C4-2B (cell line): ENCODE measurements at regions not wholly inside any gene's neighbourhood (a gene's known extent, or its start where the extent isn't known, plus 50 kb on each side); places are given as distances from the start of the nearest gene placed in this dataset.

Experiments used
- H3K27ac ChIP-seq: fragments of 450-650 bp; 2 replicates; pipeline ENCODE4 v1.5.1; 2017
- CTCF ChIP-seq: fragments of 450-650 bp; conservative IDR thresholded peaks from 2 replicates; pipeline ENCODE4 v1.5.1; 2017; ENCODE audit warnings: mild to moderate bottlenecking
- ZFX ChIP-seq: fragments of 450-650 bp; IDR thresholded peaks from 2 replicates; pipeline ENCODE4 v1.6.1; 2017

DNA sequence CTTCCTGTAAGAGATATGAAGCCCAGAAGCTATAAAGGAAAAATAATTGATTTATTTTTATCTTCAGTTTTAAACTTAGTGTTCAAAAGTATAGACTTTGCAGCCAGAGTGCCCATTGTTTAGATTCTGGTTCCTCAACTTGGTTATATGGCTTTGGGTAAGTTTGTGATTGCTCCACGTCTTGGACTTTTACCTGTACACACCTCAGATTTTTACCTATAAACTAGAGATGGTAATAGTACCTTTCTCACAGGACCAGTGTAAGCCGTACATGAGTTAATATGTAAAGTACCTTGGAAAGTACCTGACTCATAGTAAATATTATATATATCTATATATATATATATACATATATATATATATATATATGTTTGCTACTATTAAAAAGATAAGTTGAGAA is 283.8 kb downstream of the RAP2B start:
- TF ChIP-seq CTCF (no peak), ZFX (no peak)
- H3K27ac ChIP-seq, result no peak overlapping the region

DNA sequence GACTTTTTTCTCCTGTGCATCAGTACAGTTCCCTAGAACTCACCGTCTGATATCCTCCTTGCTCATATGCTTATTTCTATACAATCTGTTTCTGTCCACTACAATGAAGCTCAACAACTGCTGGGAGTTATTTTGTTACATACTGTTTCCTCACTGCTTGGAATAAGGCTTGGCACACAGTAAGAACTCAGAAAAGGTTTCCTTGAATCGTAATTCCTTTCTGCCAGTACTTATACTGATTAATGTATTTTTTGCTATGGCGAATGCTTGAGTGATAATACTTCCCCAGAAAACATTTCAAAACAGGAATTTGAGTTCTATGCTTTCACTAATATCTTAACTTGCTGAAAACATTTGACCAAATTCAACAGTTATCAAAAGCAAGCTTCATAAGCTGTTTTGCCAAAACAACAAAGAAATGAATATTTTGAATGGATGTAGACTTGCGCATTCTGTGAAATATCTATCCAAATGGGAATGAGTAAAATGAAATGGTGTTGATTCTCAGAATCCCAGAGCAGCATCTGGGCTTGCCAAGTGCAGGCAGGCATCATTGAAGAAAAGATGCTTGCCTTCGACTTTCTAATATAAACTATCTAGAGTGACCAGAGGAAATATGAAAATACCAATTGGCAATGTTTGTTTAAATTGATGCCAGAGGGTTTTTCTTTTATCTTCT is 286.3 kb downstream of the RAP2B start:
- H3K27ac ChIP-seq, result no peak overlapping the region
- TF ChIP-seq CTCF (no peak), ZFX (no peak)

GRCh38 chr3:153456833-153457545 is 295.0 kb downstream of the RAP2B start:
- H3K27ac ChIP-seq, result no peak overlapping the region
- no peak for TF ChIP-seq ZFX
- no peak for TF ChIP-seq CTCF

DNA sequence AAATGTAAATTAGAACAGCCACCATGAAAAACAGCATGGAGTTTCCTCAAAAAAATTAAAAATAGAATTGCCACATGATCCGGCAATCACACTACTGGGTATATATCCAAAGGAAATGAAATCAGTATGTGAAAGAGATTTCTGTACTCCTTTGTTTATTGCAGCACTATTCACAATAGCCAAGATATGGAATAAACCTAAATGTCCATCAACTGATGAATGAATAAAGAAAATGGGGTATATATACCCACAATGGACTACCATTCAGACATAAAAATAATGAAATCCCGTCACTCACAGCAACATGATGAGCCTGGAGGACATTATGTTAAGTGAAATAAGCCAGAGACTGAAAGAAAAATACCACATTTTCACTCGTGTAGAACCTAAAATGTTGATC is 296.9 kb downstream of the RAP2B start:
- H3K27ac ChIP-seq, result no peak overlapping the region
- TF ChIP-seq CTCF (no peak), ZFX (no peak)

DNA sequence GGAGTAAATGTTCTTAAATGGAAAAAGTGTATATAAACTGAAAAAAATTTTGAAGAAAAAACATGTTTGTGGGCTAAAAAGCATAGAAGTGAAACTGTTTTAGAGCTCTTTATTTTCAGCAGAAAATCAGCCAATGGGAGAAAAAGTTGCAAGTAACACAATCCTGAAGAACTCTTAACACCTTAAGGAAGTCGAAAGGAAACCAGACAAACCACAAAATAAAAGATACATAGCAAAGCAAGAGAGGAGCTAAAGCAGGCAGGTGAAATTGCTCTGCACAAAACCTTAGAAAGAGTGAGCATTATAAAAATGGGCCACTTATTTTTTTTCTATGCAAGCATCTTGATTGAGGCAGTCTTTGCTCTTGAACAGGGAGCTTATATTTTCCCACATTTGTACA is 300.5 kb downstream of the RAP2B start:
- no peak overlapping the region for H3K27ac ChIP-seq
- no peak for TF ChIP-seq ZFX
- TF ChIP-seq CTCF, result no peak

DNA sequence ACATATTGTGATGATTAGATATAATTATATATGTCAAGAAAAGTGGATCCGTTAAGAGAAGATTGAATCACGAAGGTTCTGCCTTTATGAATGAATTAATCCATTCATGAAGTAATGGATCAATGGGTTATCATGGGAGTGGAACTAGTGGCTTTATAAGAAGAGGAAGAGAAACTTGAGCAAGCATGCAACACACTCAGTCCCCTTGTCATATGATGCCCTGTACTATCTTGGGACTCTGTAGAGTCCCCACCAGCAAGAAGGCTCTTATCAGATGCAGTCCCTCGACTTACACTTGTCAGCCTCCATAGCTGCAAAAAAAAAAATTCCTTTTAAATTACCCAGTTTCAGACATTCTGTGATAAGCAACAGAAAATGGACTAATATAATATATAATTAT is 301.9 kb downstream of the RAP2B start:
- no peak overlapping the region for H3K27ac ChIP-seq
- TF ChIP-seq CTCF (no peak), ZFX (no peak)

DNA sequence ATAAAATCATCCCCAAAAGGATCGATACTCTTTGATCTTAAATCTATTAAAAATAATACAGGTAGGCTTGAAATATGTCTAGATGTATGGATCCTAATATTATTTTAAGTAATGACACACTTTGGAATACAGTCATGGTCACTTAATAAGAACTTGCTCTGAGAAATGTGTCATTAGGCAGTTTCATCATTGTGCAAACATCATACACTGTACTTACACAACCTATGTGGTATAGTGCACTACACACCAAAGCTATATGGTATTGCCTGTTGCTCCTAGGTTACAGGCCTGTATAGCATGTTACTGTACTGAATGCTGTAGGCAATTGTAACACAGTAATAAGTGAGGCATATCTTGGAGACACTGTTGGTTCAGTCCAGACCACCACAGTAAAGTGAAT is 307.1 kb downstream of the RAP2B start:
- H3K27ac ChIP-seq, result no peak overlapping the region
- TF ChIP-seq CTCF (no peak), ZFX (no peak)
